ENCODE measurements at regions not wholly inside any gene's neighbourhood (a gene's known extent, or its start where the extent isn't known, plus 50 kb on each side); places are given as distances from the start of the nearest gene placed in this dataset.

GRCh38 chr2:45256173-45256866 lies 247.1 kb upstream of the SIX2 start:
- H3K4me1 ChIP-seq (ENCODE audit: control insufficient read depth, extremely low read depth, insufficient read depth, low read length) = no peaks in the 10 kb centered on the region
- H3K9me3 ChIP-seq (ENCODE audit: control insufficient read depth, low read depth, low read length) = no peaks in the 10 kb centered on the region
- H3K9me1 ChIP-seq (ENCODE audit: control insufficient read depth, extremely low read depth, insufficient read depth, low read length) = no peaks in the 10 kb centered on the region
- H3K27me3 ChIP-seq (ENCODE audit: control insufficient read depth, extremely low read depth, insufficient read depth, low read length) = no peaks in the 10 kb centered on the region
- no peak for FAIRE-seq
- no peak overlapping the region for H3K4me2 ChIP-seq (ENCODE audit: control insufficient read depth, extremely low read depth, insufficient read depth, low read depth, low read length)
- no peaks in the 10 kb centered on the region for H3K36me3 ChIP-seq (ENCODE audit: control insufficient read depth in 2 of 2, extremely low read depth in 1 of 2, insufficient read depth in 2 of 2, low read length in 2 of 2)
- dilution Hi-C loops (cut with MboI; ENCODE audit: extremely low pct_ligation_motif_present, low sequenced_read_pairs) = no loop called here
- no peak for TF ChIP-seq EZH2 (IDR thresholded peaks at IDR 0.05; ENCODE audit: low read length)
- no peak for TF ChIP-seq CTCF (optimal IDR thresholded peaks at IDR 0.05 in 1 of 3, IDR thresholded peaks at IDR 0.05 in 1 of 3, conservative IDR thresholded peaks at IDR 0.05 in 1 of 3; ENCODE audit: extremely low read depth in 1 of 3, insufficient read depth in 2 of 3, low read length in 3 of 3)
- no peak for DNase-seq (ENCODE audit: low read depth, low spot score)
- no peak overlapping the region for H3K4me3 ChIP-seq (ENCODE audit: control insufficient read depth in 2 of 3, extremely low read depth in 1 of 3, insufficient read depth in 2 of 3, low read depth in 1 of 3, low read length in 3 of 3)
- H3K27ac ChIP-seq (ENCODE audit: control insufficient read depth, insufficient read depth, low read length) = no peak overlapping the region
- no peak overlapping the region for H3K9ac ChIP-seq (ENCODE audit: control insufficient read depth, extremely low read depth, insufficient read depth, low read length)
- H2AFZ ChIP-seq (ENCODE audit: control insufficient read depth, low read length) = no peak overlapping the region
- H4K20me1 ChIP-seq (ENCODE audit: control insufficient read depth, extremely low read depth, insufficient read depth, low read length) = no peaks in the 10 kb centered on the region
- H3K79me2 ChIP-seq (ENCODE audit: control insufficient read depth, insufficient read depth, low read length) = no peaks in the 10 kb centered on the region

- no peaks in the 10 kb centered on the region for H3K36me3 ChIP-seq (ENCODE audit: control insufficient read depth in 2 of 2, extremely low read depth in 1 of 2, insufficient read depth in 2 of 2, low read length in 2 of 2)
- H3K27me3 ChIP-seq (ENCODE audit: control insufficient read depth, extremely low read depth, insufficient read depth, low read length) = no peaks in the 10 kb centered on the region
- H3K9me1 ChIP-seq (ENCODE audit: control insufficient read depth, extremely low read depth, insufficient read depth, low read length) = no peaks in the 10 kb centered on the region
- dilution Hi-C loops (cut with MboI; ENCODE audit: extremely low pct_ligation_motif_present, low sequenced_read_pairs) = no loop called here
- H3K4me3 ChIP-seq (ENCODE audit: control insufficient read depth in 2 of 3, extremely low read depth in 1 of 3, insufficient read depth in 2 of 3, low read depth in 1 of 3, low read length in 3 of 3) = no peak overlapping the region
- H3K4me2 ChIP-seq (ENCODE audit: control insufficient read depth, extremely low read depth, insufficient read depth, low read depth, low read length) = no peak overlapping the region
- no peak overlapping the region for H3K9ac ChIP-seq (ENCODE audit: control insufficient read depth, extremely low read depth, insufficient read depth, low read length)
- FAIRE-seq = no peak
- DNase-seq (ENCODE audit: low read depth, low spot score) = no peak
- no peaks in the 10 kb centered on the region for H3K79me2 ChIP-seq (ENCODE audit: control insufficient read depth, insufficient read depth, low read length)
- H2AFZ ChIP-seq (ENCODE audit: control insufficient read depth, low read length) = no peak overlapping the region
- H3K4me1 ChIP-seq (ENCODE audit: control insufficient read depth, extremely low read depth, insufficient read depth, low read length) = no peaks in the 10 kb centered on the region
- H3K27ac ChIP-seq (ENCODE audit: control insufficient read depth, insufficient read depth, low read length) = no peak overlapping the region
- no peaks in the 10 kb centered on the region for H4K20me1 ChIP-seq (ENCODE audit: control insufficient read depth, extremely low read depth, insufficient read depth, low read length)
- no peak for TF ChIP-seq CTCF (optimal IDR thresholded peaks at IDR 0.05 in 1 of 3, IDR thresholded peaks at IDR 0.05 in 1 of 3, conservative IDR thresholded peaks at IDR 0.05 in 1 of 3; ENCODE audit: extremely low read depth in 1 of 3, insufficient read depth in 2 of 3, low read length in 3 of 3)
- TF ChIP-seq EZH2 (IDR thresholded peaks at IDR 0.05; ENCODE audit: low read length) = no peak
- no peaks in the 10 kb centered on the region for H3K9me3 ChIP-seq (ENCODE audit: control insufficient read depth, low read depth, low read length)
Measured at GRCh38 chr2:45255563-45255962, 246.3 kb upstream of the SIX2 start.

Data from keratinocyte (primary cell).